DND-41 (cell line): ENCODE measurements at regions not wholly inside any gene's neighbourhood (a gene's known extent, or its start where the extent isn't known, plus 50 kb on each side); places are given as distances from the start of the nearest gene placed in this dataset.

Experiments
- CTCF ChIP-seq: IDR thresholded peaks from 2 replicates; pipeline ENCODE4 v1.5.1; 2012; ENCODE audit warnings: borderline replicate concordance, low read length, moderate library complexity, mild to moderate bottlenecking; ENCODE audit not compliant: poor library complexity, severe bottlenecking; ENCODE audit errors: extremely low read depth
- EZH2 ChIP-seq: IDR thresholded peaks from 3 replicates; pipeline ENCODE4 v1.6.1; 2012; ENCODE audit warnings: borderline replicate concordance, low read depth, mild to moderate bottlenecking, moderate library complexity, low read length, inconsistent platforms; ENCODE audit not compliant: severe bottlenecking

GRCh38 chr2:164389411-164389810, 231.9 kb downstream of the GRB14 start:
- no peak for TF ChIP-seq CTCF
- no peak for TF ChIP-seq EZH2
